C4-2B (cell line): ENCODE measurements at regions not wholly inside any gene's neighbourhood (a gene's known extent, or its start where the extent isn't known, plus 50 kb on each side); places are given as distances from the start of the nearest gene placed in this dataset.

Experiments
- ZFX ChIP-seq: fragments of 450-650 bp; IDR thresholded peaks from 2 replicates; pipeline ENCODE4 v1.6.1; 2017
- TF ChIP-seq, protein P1 (sequence below): fragments of 450-650 bp; conservative IDR thresholded peaks from 2 replicates; pipeline ENCODE4 v1.5.1; 2017; ENCODE audit warnings: mild to moderate bottlenecking

DNA sequence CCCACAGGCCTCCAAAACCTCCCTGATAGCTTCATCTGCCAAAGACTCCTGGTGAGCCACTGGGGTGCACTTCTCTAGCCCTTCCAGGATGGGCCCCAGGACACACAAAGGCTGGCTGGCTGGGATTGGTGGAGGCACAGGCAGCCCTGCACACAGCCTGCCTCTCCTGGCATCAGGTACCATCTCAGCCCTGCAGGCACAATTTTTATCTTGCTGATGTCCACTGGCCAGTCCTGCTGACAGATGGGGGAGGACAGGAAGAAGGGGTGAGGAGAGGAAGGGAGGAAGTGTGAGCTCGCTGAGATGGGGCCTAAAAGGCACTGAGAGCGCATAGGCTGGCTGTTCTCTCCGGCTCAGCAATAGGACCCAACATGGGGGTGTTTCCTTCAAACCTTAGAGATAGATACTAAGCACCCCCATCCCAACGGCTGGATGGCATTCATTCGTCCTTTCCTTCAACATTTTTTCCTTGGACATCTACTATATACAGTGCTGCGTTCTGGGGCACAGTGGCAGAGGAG, 92.7 kb downstream of the PJA1 start:
- TF ChIP-seq, protein P1, sequence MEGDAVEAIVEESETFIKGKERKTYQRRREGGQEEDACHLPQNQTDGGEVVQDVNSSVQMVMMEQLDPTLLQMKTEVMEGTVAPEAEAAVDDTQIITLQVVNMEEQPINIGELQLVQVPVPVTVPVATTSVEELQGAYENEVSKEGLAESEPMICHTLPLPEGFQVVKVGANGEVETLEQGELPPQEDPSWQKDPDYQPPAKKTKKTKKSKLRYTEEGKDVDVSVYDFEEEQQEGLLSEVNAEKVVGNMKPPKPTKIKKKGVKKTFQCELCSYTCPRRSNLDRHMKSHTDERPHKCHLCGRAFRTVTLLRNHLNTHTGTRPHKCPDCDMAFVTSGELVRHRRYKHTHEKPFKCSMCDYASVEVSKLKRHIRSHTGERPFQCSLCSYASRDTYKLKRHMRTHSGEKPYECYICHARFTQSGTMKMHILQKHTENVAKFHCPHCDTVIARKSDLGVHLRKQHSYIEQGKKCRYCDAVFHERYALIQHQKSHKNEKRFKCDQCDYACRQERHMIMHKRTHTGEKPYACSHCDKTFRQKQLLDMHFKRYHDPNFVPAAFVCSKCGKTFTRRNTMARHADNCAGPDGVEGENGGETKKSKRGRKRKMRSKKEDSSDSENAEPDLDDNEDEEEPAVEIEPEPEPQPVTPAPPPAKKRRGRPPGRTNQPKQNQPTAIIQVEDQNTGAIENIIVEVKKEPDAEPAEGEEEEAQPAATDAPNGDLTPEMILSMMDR = no peak
- no peak for TF ChIP-seq ZFX
